IMR-90 (cell line): ENCODE measurements at regions not wholly inside any gene's neighbourhood (a gene's known extent, or its start where the extent isn't known, plus 50 kb on each side); places are given as distances from the start of the nearest gene placed in this dataset.

Source experiments
- ATAC-seq: fragments of 200-7000 bp; cut with Tn5 transposase; 2 replicates; pipeline ENCODE4 v1.9.1; 2020; ENCODE audit warnings: low read depth, mild to moderate bottlenecking, moderate library complexity
- BruUV-seq: library from RNA; stranded (reverse); fragments of 400-500 nt; replicated peaks from 2 replicates; lab custom pipeline; 2021; lab: Mats Ljungman, UMichigan
- CTCF ChIA-PET: fragments of 300-600 bp; formaldehyde crosslinking; extraction: SDS; loops from one replicate; lab custom pipeline; 2021; ENCODE audit warnings: antibody characterized with exemption; lab: Yijun Ruan, JAX
- POLR2A ChIA-PET: fragments of 300-600 bp; sonication (Branson Sonifier 250); formaldehyde crosslinking; loops from one replicate; lab custom pipeline; 2022; ENCODE audit warnings: antibody characterized with exemption; ENCODE audit not compliant: unreplicated experiment; lab: Charles Lee
- DNase-seq: peaks from one replicate; pipeline ENCODE4 v3.0.0; 2013
- H2AFZ ChIP-seq: replicated peaks from 2 replicates; pipeline ENCODE3; 2013; ENCODE audit warnings: low read length, mild to moderate bottlenecking; ENCODE audit not compliant: poor library complexity
- H2AK5ac ChIP-seq: 2 replicates; pipeline ENCODE4 v1.6.1; 2013; ENCODE audit warnings: low read depth, low read length, inconsistent platforms
- H2AK9ac ChIP-seq: replicated peaks from 2 replicates; pipeline ENCODE3; 2013; ENCODE audit warnings: mild to moderate bottlenecking, low read depth, low read length, moderate library complexity; ENCODE audit not compliant: poor library complexity
- H2BK120ac ChIP-seq: 2 replicates; pipeline ENCODE4 v1.6.1; 2013; ENCODE audit warnings: low read depth, low read length, inconsistent platforms
- H2BK15ac ChIP-seq: 3 replicates; pipeline ENCODE4 v1.6.1; 2013; ENCODE audit warnings: low read depth, low read length, inconsistent platforms
- H2BK20ac ChIP-seq: 2 replicates; pipeline ENCODE4 v1.6.1; 2013; ENCODE audit warnings: low read depth, mild to moderate bottlenecking, inconsistent platforms, low read length, moderate library complexity
- H2BK5ac ChIP-seq: 2 replicates; pipeline ENCODE4 v1.6.1; 2013; ENCODE audit warnings: mild to moderate bottlenecking, low read depth, low read length, inconsistent platforms; ENCODE audit not compliant: poor library complexity, severe bottlenecking
- H3K14ac ChIP-seq: replicated peaks from 2 replicates; pipeline ENCODE4 v1.6.1; 2013; ENCODE audit warnings: low read depth, low read length, inconsistent platforms
- H3K18ac ChIP-seq: 2 replicates; pipeline ENCODE4 v1.6.1; 2013; ENCODE audit warnings: low read depth, low read length, control low read depth
- H3K23ac ChIP-seq: 2 replicates; pipeline ENCODE4 v1.6.1; 2013; ENCODE audit warnings: low read depth, low read length, inconsistent platforms
- H3K27ac ChIP-seq: 2 replicates; pipeline ENCODE4 v1.5.1; 2013; ENCODE audit warnings: mild to moderate bottlenecking, control low read depth, low read length; ENCODE audit not compliant: insufficient read depth
- H3K27me3 ChIP-seq: 2 replicates; pipeline ENCODE4 v1.6.1; 2013; ENCODE audit warnings: low read length; ENCODE audit not compliant: control insufficient read depth, insufficient read depth
- H3K36me3 ChIP-seq: 2 replicates; pipeline ENCODE4 v1.6.1; 2013; ENCODE audit warnings: low read length, mixed read lengths; ENCODE audit not compliant: control insufficient read depth, insufficient read depth
- H3K4ac ChIP-seq: 2 replicates; pipeline ENCODE4 v1.6.1; 2013; ENCODE audit warnings: low read depth, low read length, inconsistent platforms
- H3K4me1 ChIP-seq: 2 replicates; pipeline ENCODE4 v1.6.1; 2013; ENCODE audit warnings: low read length, mixed read lengths; ENCODE audit not compliant: control insufficient read depth, insufficient read depth
- H3K4me2 ChIP-seq: 2 replicates; pipeline ENCODE4 v1.6.1; 2013; ENCODE audit warnings: low read depth, mild to moderate bottlenecking, control low read depth, low read length, moderate library complexity
- H3K4me3 ChIP-seq: 2 replicates; pipeline ENCODE4 v1.5.1; 2013; ENCODE audit warnings: low read depth, mild to moderate bottlenecking, control low read depth, low read length, moderate library complexity; ENCODE audit not compliant: insufficient read depth
- H3K56ac ChIP-seq: 2 replicates; pipeline ENCODE4 v1.6.1; 2013; ENCODE audit warnings: low read length, inconsistent platforms; ENCODE audit not compliant: insufficient read depth; ENCODE audit errors: extremely low read depth
- H3K79me1 ChIP-seq, 2 experiments: 2 replicates each; pipeline ENCODE4 v1.6.1; 2013; ENCODE audit warnings: low read length in 2 of 2, inconsistent platforms in 1 of 2, low read depth in 1 of 2
- H3K9ac ChIP-seq: 2 replicates; pipeline ENCODE4 v1.6.1; 2013; ENCODE audit warnings: low read depth, low read length, control low read depth
- H3K9me1 ChIP-seq: 2 replicates; pipeline ENCODE4 v1.6.1; 2013; ENCODE audit warnings: low read length, inconsistent platforms; ENCODE audit not compliant: insufficient read depth
- H3K9me3 ChIP-seq: 2 replicates; pipeline ENCODE4 v1.6.1; 2013; ENCODE audit warnings: low read length; ENCODE audit not compliant: control insufficient read depth, insufficient read depth
- H4K20me1 ChIP-seq: 2 replicates; pipeline ENCODE4 v1.6.1; 2013; ENCODE audit warnings: low read length, inconsistent platforms; ENCODE audit not compliant: insufficient read depth
- H4K5ac ChIP-seq: 2 replicates; pipeline ENCODE4 v1.6.1; 2013; ENCODE audit warnings: mild to moderate bottlenecking, low read depth, low read length, control low read depth
- H4K8ac ChIP-seq, 2 experiments: 2 replicates each; pipeline ENCODE4 v1.6.1; 2013; ENCODE audit warnings: low read depth in 2 of 2, low read length in 2 of 2, control low read depth in 1 of 2, inconsistent platforms in 1 of 2
- H4K91ac ChIP-seq: 2 replicates; pipeline ENCODE4 v1.6.1; 2013; ENCODE audit warnings: low read depth, low read length, inconsistent platforms; ENCODE audit not compliant: insufficient read depth
- BHLHE40 ChIP-seq: fragments of 150-350 bp; IDR thresholded peaks from 2 replicates; pipeline ENCODE4 v1.6.1; 2016; ENCODE audit warnings: mild to moderate bottlenecking, low read depth, low read length
- MAZ ChIP-seq: IDR thresholded peaks from 2 replicates; pipeline ENCODE4 v1.6.1; 2012; ENCODE audit warnings: low read depth, mild to moderate bottlenecking, low read length, improper control_type of control experiment, moderate library complexity, borderline replicate concordance
- MXI1 ChIP-seq: IDR thresholded peaks from 2 replicates; pipeline ENCODE4 v1.6.1; 2012; ENCODE audit warnings: low read depth, mild to moderate bottlenecking, low read length, moderate library complexity, borderline replicate concordance
- RAD21 ChIP-seq: IDR thresholded peaks from 2 replicates; pipeline ENCODE4 v1.6.1; 2012; ENCODE audit warnings: low read length, improper control_type of control experiment
- RCOR1 ChIP-seq: IDR thresholded peaks from 2 replicates; pipeline ENCODE4 v1.6.1; 2012; ENCODE audit warnings: mild to moderate bottlenecking, low read length, improper control_type of control experiment; ENCODE audit not compliant: insufficient replicate concordance
- WGBS, 2 experiments: methylation state at CpG; one replicate each; pipeline versions ENCODE4 v1.1.5 to v1.1.7; 2013; ENCODE audit warnings: missing lambda C conversion rate in 2 of 2; ENCODE audit not compliant: insufficient read length in 1 of 2; ENCODE audit errors: extremely low coverage in 2 of 2; 5-methylcytosine and 5-hydroxymethylcytosine counted together
- dilution Hi-C: fragments of 300-500 bp; cut with HindIII; formaldehyde crosslinking; loops from one replicate; pipeline ENCODE4 v1.14.3; 2018; ENCODE audit warnings: low sequenced_read_pairs; ENCODE audit not compliant: unreplicated experiment
- in situ Hi-C: fragments of 300-500 bp; cut with MboI; formaldehyde crosslinking; loops from 3 replicates; pipeline ENCODE4 v1.14.3; 2019; ENCODE audit warnings: low sequenced_read_pairs, inconsistent platforms, mixed read lengths
- intact Hi-C: fragments of 100-400 bp; cut with micrococcal nuclease; formaldehyde crosslinking; loops from 2 replicates; pipeline ENCODE4 v1.10.0; 2022
- TF ChIP-seq, protein P1 (sequence below): fragments of 150-350 bp; IDR thresholded peaks from 2 replicates; pipeline ENCODE4 v1.6.1; 2017; ENCODE audit warnings: mild to moderate bottlenecking, antibody characterized with exemption, low read length, low read depth
- TF ChIP-seq, protein P2 (sequence below): conservative IDR thresholded peaks from 2 replicates; pipeline ENCODE4 v1.5.1; 2012; ENCODE audit warnings: mild to moderate bottlenecking, low read depth, low read length, improper control_type of control experiment

DNA sequence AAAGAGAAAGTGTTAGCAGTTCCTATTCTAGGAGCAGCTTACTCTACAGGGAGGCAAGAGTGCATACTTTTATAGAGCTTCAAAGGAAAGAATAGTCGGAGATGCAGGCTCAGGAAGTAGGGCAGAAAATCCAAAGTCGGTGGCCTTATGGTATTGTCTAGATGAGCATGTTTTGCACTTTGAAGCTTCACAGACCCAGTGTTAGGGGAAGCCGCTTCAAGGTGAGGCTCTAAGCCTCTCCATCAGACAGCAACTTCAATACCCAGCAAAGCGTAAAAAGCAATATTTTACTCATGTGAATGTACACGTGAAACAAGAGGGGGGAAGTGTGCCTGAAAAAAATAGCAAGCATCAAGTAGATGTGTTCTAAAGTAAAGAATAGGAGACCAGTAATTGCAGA is 125.6 kb upstream of the RASGRP1 start:
- ATAC-seq (no peak), DNase-seq (no peak)
- Histone ChIP-seq H3K4me3 (no peak overlapping the region), H3K36me3 (no peaks in the 10 kb centered on the region), H3K14ac (no peak overlapping the region), H3K4me2 (no peak overlapping the region), H4K20me1 (no peaks in the 10 kb centered on the region), H3K56ac (no peak overlapping the region), H3K9me1 (no peaks in the 10 kb centered on the region; the same call in 1 of the 2 replicates), H2AK9ac (no peak overlapping the region), H3K23ac (no peak overlapping the region), H2BK20ac (no peak overlapping the region), H3K4me1 (no peaks in the 10 kb centered on the region), H2BK15ac (no peak overlapping the region), H3K27me3 (peaks cover 2% of the 10 kb centered on the region; the same call in 1 of the 2 replicates), H3K4ac (no peak overlapping the region), H3K27ac (no peak overlapping the region), H2AFZ (no peak overlapping the region), H3K9ac (no peak overlapping the region), H4K91ac (no peak overlapping the region), H4K8ac (no peak overlapping the region), H2BK120ac (no peak overlapping the region), H4K5ac (no peak overlapping the region), H3K18ac (no peak overlapping the region), H2BK5ac (no peak overlapping the region), H2AK5ac (no peak overlapping the region), H3K9me3 (no peaks in the 10 kb centered on the region), H3K79me1 (no peaks in the 10 kb centered on the region)
- TF ChIP-seq BHLHE40 (no peak), MXI1 (no peak), RAD21 (no peak), MAZ (no peak), RCOR1 (no peak)
- TF ChIP-seq, protein P1, sequence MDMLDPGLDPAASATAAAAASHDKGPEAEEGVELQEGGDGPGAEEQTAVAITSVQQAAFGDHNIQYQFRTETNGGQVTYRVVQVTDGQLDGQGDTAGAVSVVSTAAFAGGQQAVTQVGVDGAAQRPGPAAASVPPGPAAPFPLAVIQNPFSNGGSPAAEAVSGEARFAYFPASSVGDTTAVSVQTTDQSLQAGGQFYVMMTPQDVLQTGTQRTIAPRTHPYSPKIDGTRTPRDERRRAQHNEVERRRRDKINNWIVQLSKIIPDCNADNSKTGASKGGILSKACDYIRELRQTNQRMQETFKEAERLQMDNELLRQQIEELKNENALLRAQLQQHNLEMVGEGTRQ = no peak
- TF ChIP-seq, protein P2, sequence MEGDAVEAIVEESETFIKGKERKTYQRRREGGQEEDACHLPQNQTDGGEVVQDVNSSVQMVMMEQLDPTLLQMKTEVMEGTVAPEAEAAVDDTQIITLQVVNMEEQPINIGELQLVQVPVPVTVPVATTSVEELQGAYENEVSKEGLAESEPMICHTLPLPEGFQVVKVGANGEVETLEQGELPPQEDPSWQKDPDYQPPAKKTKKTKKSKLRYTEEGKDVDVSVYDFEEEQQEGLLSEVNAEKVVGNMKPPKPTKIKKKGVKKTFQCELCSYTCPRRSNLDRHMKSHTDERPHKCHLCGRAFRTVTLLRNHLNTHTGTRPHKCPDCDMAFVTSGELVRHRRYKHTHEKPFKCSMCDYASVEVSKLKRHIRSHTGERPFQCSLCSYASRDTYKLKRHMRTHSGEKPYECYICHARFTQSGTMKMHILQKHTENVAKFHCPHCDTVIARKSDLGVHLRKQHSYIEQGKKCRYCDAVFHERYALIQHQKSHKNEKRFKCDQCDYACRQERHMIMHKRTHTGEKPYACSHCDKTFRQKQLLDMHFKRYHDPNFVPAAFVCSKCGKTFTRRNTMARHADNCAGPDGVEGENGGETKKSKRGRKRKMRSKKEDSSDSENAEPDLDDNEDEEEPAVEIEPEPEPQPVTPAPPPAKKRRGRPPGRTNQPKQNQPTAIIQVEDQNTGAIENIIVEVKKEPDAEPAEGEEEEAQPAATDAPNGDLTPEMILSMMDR = no peak
- ChIA-PET POLR2A (no interaction called here), CTCF (interaction anchor here (0.7 to 4.6 kb wide), 7 partner anchors 9 to 694 kb away, joined by 3 to 25 read pairs (median 6); partner anchors contain the start of gene RASGRP1)
- intact Hi-C loops = loop anchor here (5.0 kb wide), 1 partner anchor 693 kb away; no protein-coding TSS in a partner anchor
- in situ Hi-C loops = loop anchor here (10.0 to 25.0 kb wide), 2 partner anchors 253 to 695 kb away; no protein-coding TSS in a partner anchor
- dilution Hi-C loops = no loop called here
- no TSS peak for BruUV-seq
- 100% methylated on average over 1 of the region's 5 CpGs; no CpG with 5 or more reads in 1 of the 2 experiments for WGBS, 2 experiments
